H9 (cell line): ENCODE measurements at regions not wholly inside any gene's neighbourhood (a gene's known extent, or its start where the extent isn't known, plus 50 kb on each side); places are given as distances from the start of the nearest gene placed in this dataset.

Experiments used
- DNase-seq: peaks from one replicate; pipeline ENCODE4 v3.0.0-alpha.2; 2017
- H2AFZ ChIP-seq: one replicate; pipeline ENCODE4 v1.6.1; 2013; ENCODE audit warnings: mild to moderate bottlenecking, low read length, control low read depth, moderate library complexity
- H2AK5ac ChIP-seq: 2 replicates; pipeline ENCODE4 v1.6.1; 2013; ENCODE audit warnings: low read length, control low read depth, mixed read lengths; ENCODE audit not compliant: insufficient read length
- H2BK120ac ChIP-seq: one replicate; pipeline ENCODE4 v1.6.1; 2013; ENCODE audit warnings: low read depth, mild to moderate bottlenecking, low read length, control low read depth, inconsistent platforms; ENCODE audit not compliant: poor library complexity, severe bottlenecking
- H2BK12ac ChIP-seq: 2 replicates; pipeline ENCODE4 v1.6.1; 2013; ENCODE audit warnings: low read length, control low read depth, mixed read lengths, low read depth; ENCODE audit not compliant: insufficient read length
- H2BK15ac ChIP-seq: 2 replicates; pipeline ENCODE4 v1.6.1; 2013; ENCODE audit warnings: low read depth, low read length, control low read depth
- H2BK20ac ChIP-seq: one replicate; pipeline ENCODE4 v1.6.1; 2013; ENCODE audit warnings: low read depth, mild to moderate bottlenecking, low read length, control low read depth, inconsistent platforms; ENCODE audit not compliant: poor library complexity, severe bottlenecking
- H2BK5ac ChIP-seq: 2 replicates; pipeline ENCODE4 v1.6.1; 2013; ENCODE audit warnings: low read length, control low read depth, mixed read lengths; ENCODE audit not compliant: insufficient read length
- H3K14ac ChIP-seq: 2 replicates; pipeline ENCODE4 v1.6.1; 2013; ENCODE audit warnings: low read length, control low read depth; ENCODE audit not compliant: insufficient read depth
- H3K18ac ChIP-seq: 2 replicates; pipeline ENCODE4 v1.6.1; 2013; ENCODE audit warnings: low read depth, mild to moderate bottlenecking, mixed read lengths, low read length, control low read depth; ENCODE audit not compliant: insufficient read length
- H3K23ac ChIP-seq: 2 replicates; pipeline ENCODE4 v1.6.1; 2013; ENCODE audit warnings: low read length, control low read depth, mixed read lengths, low read depth; ENCODE audit not compliant: insufficient read length
- H3K23me2 ChIP-seq: 2 replicates; pipeline ENCODE4 v1.6.1; 2013; ENCODE audit warnings: low read depth, mild to moderate bottlenecking, mixed read lengths, low read length, control low read depth; ENCODE audit not compliant: insufficient read length, poor library complexity, severe bottlenecking
- H3K27ac ChIP-seq: 2 replicates; pipeline ENCODE4 v1.5.1; 2013; ENCODE audit warnings: low read length, control low read depth, mixed read lengths, low read depth; ENCODE audit not compliant: insufficient read length
- H3K27me3 ChIP-seq: 2 replicates; pipeline ENCODE4 v1.6.1; 2013; ENCODE audit warnings: low read length, control low read depth, inconsistent platforms; ENCODE audit not compliant: insufficient read depth
- H3K4ac ChIP-seq: 2 replicates; pipeline ENCODE4 v1.6.1; 2013; ENCODE audit warnings: low read depth, mild to moderate bottlenecking, control low read depth, inconsistent platforms, low read length, moderate library complexity
- H3K4me1 ChIP-seq: 2 replicates; pipeline ENCODE4 v1.6.1; 2013; ENCODE audit warnings: low read length, control low read depth, inconsistent platforms; ENCODE audit not compliant: insufficient read depth
- H3K4me2 ChIP-seq: 2 replicates; pipeline ENCODE4 v1.6.1; 2013; ENCODE audit warnings: low read length, control low read depth, mixed read lengths; ENCODE audit not compliant: insufficient read length, insufficient read depth
- H3K56ac ChIP-seq: 2 replicates; pipeline ENCODE4 v1.6.1; 2013; ENCODE audit warnings: low read depth, mild to moderate bottlenecking, mixed read lengths, low read length, control low read depth; ENCODE audit not compliant: insufficient read length
- H3K79me1 ChIP-seq: 2 replicates; pipeline ENCODE4 v1.6.1; 2013; ENCODE audit warnings: low read depth, mild to moderate bottlenecking, moderate library complexity, low read length, control low read depth, inconsistent platforms; ENCODE audit not compliant: insufficient read depth, poor library complexity, severe bottlenecking
- H3K79me2 ChIP-seq: 2 replicates; pipeline ENCODE4 v1.6.1; 2013; ENCODE audit warnings: low read length, control low read depth, inconsistent platforms; ENCODE audit not compliant: insufficient read depth
- H3K9ac ChIP-seq: 2 replicates; pipeline ENCODE4 v1.6.1; 2013; ENCODE audit warnings: low read length, control low read depth, mixed read lengths; ENCODE audit not compliant: insufficient read length; ENCODE audit errors: extremely low read depth
- H3K9me3 ChIP-seq: one replicate; pipeline ENCODE4 v1.6.1; 2013; ENCODE audit warnings: low read depth, low read length, inconsistent platforms; ENCODE audit not compliant: control insufficient read depth
- H3T11ph ChIP-seq: one replicate; pipeline ENCODE4 v1.6.1; 2013; ENCODE audit warnings: mild to moderate bottlenecking, low read length, control low read depth, inconsistent platforms
- H4K20me1 ChIP-seq: one replicate; pipeline ENCODE4 v1.6.1; 2013; ENCODE audit not compliant: control insufficient read depth, insufficient read length, insufficient read depth
- H4K5ac ChIP-seq: 2 replicates; pipeline ENCODE4 v1.6.1; 2013; ENCODE audit warnings: low read depth, mild to moderate bottlenecking, mixed read lengths, low read length, control low read depth; ENCODE audit not compliant: insufficient read length
- H4K8ac ChIP-seq: replicated peaks from 2 replicates; pipeline ENCODE4 v1.6.1; 2013; ENCODE audit warnings: low read length, control low read depth, mixed read lengths, low read depth; ENCODE audit not compliant: insufficient read length
- H4K91ac ChIP-seq: 2 replicates; pipeline ENCODE4 v1.6.1; 2013; ENCODE audit warnings: low read depth, mild to moderate bottlenecking, moderate library complexity, mixed read lengths, low read length, control low read depth; ENCODE audit not compliant: insufficient read length
- H3K27ac Mint-ChIP-seq, 3 experiments: 2 replicates in 2 of 3; 3 replicates in 1 of 3; pipeline ENCODE4 v1.8.0; 2020 to 2021; ENCODE audit warnings: mixed read lengths in 3 of 3, mild to moderate bottlenecking in 1 of 3, moderate library complexity in 1 of 3
- H3K27me3 Mint-ChIP-seq: 2 replicates; pipeline ENCODE4 v1.8.0; 2021; ENCODE audit warnings: low read depth, mild to moderate bottlenecking, moderate library complexity, mixed read lengths
- H3K36me3 Mint-ChIP-seq, 3 experiments: 2 replicates in 2 of 3; 3 replicates in 1 of 3; pipeline ENCODE4 v1.8.0; 2020 to 2021; ENCODE audit warnings: low read depth in 3 of 3, mixed read lengths in 3 of 3; ENCODE audit not compliant: insufficient read depth in 1 of 3
- H3K4me1 Mint-ChIP-seq, 2 experiments: 2 replicates each; pipeline ENCODE4 v1.8.0; 2020; ENCODE audit warnings: mixed read lengths in 2 of 2
- H3K4me3 Mint-ChIP-seq, 2 experiments: 2 replicates in 1 of 2; 3 replicates in 1 of 2; pipeline ENCODE4 v1.8.0; 2020 to 2021; ENCODE audit warnings: mild to moderate bottlenecking in 2 of 2, mixed read lengths in 2 of 2, moderate library complexity in 1 of 2
- H3K9me3 Mint-ChIP-seq, 2 experiments: 2 replicates in 1 of 2; 3 replicates in 1 of 2; pipeline ENCODE4 v1.8.0; 2020; ENCODE audit warnings: mild to moderate bottlenecking in 2 of 2, mixed read lengths in 2 of 2, moderate library complexity in 1 of 2
- CTCF ChIP-seq: fragments of 200-600 bp; sonication (generic); conservative IDR thresholded peaks from 3 replicates; pipeline ENCODE4 v1.8.0; 2021; ENCODE audit warnings: antibody characterized with exemption, mild to moderate bottlenecking
- WGBS: extraction: QIAGEN DNeasy Blood & Tissue Kit; methylation state at CpG from one replicate; pipeline ENCODE4 v1.1.7; 2013; ENCODE audit warnings: missing lambda C conversion rate, low lambda C conversion rate, mixed read lengths; ENCODE audit not compliant: insufficient read length; ENCODE audit errors: extremely low coverage; 5-methylcytosine and 5-hydroxymethylcytosine counted together

- Histone ChIP-seq H4K5ac (no peak overlapping the region), H3K18ac (no peak overlapping the region), H2BK12ac (no peak overlapping the region), H3K79me2 (no peaks in the 10 kb centered on the region), H3K23ac (no peak overlapping the region), H3K9me3 (no peaks in the 10 kb centered on the region), H3K14ac (no peak overlapping the region), H3K4ac (no peak overlapping the region), H3K27me3 (no peaks in the 10 kb centered on the region; the same call in 1 of the 2 replicates), H3K23me2 (no peaks in the 10 kb centered on the region), H3K9ac (no peak overlapping the region), H2BK120ac (no peak overlapping the region), H3K27ac (no peak overlapping the region), H4K91ac (no peak overlapping the region), H2AK5ac (no peak overlapping the region), H3K4me1 (peaks cover 13% of the 10 kb centered on the region; the same call in 1 of the 2 replicates), H4K20me1 (no peaks in the 10 kb centered on the region), H4K8ac (no peak overlapping the region), H2BK5ac (no peak overlapping the region), H3T11ph (no peak overlapping the region), H2BK15ac (no peak overlapping the region), H2AFZ (no peak overlapping the region), H2BK20ac (no peak overlapping the region), H3K4me2 (no peak overlapping the region), H3K79me1 (no peaks in the 10 kb centered on the region), H3K56ac (no peak overlapping the region)
- H3K27ac Mint-ChIP-seq = no peak overlapping the region
- TF ChIP-seq CTCF = no peak
- H3K36me3 Mint-ChIP-seq = no peaks in the 10 kb centered on the region; a peak in 2 of 7 replicates
- H3K4me3 Mint-ChIP-seq = no peak overlapping the region; a peak in 1 of 5 replicates
- H3K9me3 Mint-ChIP-seq = peaks cover 4 to 26% of the 10 kb centered on the region in 2 experiments; a peak in 3 of 5 replicates
- no peak for DNase-seq
- WGBS = no CpG with 5 or more reads among the region's 3 CpGs
- H3K4me1 Mint-ChIP-seq = peaks cover 38 to 52% of the 10 kb centered on the region in 2 experiments
- peaks cover 40% of the 10 kb centered on the region for H3K27me3 Mint-ChIP-seq
Observed at GRCh38 chrX:8868906-8869305, 67.7 kb upstream of the FAM9A start.
